Head of caudate nucleus (tissue), 42 donors: ENCODE measurements at regions not wholly inside any gene's neighbourhood (a gene's known extent, or its start where the extent isn't known, plus 50 kb on each side); places are given as distances from the start of the nearest gene placed in this dataset.

Source experiments
- DNase-seq, 42 donors: peaks; one replicate each; pipeline versions ENCODE4 v3.0.0 to v3.0.0-alpha.2; 2020 to 2021; ENCODE audit warnings: mixed read lengths in 7 of 42
- intact Hi-C: fragments of 100-400 bp; cut with DNase I; formaldehyde crosslinking; loops from one replicate; pipeline ENCODE4 v1.15.0; 2022

DNA sequence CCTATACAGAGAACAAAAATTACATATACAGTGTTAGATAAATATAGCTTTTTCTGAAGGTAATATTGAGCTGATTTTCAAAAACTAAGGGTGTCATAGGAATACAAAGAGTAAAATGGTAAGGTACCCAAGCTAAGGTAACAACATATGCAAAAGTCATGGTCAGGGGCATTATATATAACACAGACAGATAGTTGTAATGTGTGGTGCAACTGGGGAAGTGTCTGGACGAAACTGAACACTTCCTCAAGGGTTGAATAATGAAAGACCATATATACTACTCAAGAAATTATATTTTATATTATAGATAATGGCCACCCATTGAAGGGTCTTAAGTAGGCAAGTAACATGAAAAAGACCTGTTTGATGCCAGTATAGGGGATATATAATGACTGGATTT is 262.1 kb upstream of the CXXC4 start:
- DNase-seq = no peak
- intact Hi-C loops = no loop called here

DNA sequence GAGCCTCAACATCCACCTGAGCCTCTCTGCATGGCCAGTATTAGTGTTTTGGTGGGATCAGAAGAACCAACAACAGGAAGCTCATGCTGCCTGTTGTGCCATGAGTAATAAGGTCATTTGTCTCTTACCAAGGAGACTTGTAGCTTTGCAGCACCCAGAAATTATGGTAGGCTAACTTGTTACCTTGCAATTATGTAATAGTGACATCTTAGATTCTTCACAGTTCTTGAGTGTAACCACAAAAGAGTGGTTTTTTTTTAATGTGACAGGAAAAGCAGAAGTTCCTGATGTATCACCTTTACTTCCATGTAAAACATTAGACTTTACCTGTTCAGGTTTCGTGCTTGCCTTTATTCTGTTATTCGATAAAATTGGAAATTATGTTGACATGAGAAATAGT is 263.9 kb upstream of the CXXC4 start:
- intact Hi-C loops = no loop called here
- no peak for DNase-seq

DNA sequence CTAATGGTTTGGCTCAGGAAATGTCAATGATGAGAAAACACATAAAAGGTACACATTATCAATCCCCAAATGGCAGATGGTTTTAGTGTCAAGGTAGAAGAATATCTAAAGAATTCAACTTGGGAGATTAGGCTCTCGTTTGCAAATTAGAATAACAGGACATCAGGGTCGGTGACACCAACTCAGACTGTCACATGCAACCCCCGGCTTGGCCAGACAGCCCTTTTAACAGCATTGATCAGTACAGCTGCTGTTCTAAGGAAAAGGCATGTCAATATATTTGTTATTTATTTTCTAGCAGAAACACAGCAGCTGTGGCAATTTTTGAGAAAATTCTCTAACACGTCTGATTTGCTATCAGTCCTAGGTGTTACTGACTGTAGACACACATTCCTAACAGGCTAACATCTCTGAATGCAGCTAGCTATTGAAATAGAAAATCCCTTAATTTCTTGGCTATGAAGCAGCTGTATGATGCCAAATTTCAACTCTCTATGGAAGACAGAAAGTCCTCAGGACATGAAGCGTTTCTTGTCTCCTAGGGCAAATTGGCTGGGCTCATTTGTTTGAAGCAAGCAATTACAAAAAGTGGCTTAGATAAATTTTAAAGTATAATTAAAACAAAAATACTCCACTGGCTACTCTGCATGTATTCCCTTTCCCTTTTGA is 269.0 kb upstream of the CXXC4 start:
- DNase-seq = no peak
- intact Hi-C loops = no loop called here

DNA sequence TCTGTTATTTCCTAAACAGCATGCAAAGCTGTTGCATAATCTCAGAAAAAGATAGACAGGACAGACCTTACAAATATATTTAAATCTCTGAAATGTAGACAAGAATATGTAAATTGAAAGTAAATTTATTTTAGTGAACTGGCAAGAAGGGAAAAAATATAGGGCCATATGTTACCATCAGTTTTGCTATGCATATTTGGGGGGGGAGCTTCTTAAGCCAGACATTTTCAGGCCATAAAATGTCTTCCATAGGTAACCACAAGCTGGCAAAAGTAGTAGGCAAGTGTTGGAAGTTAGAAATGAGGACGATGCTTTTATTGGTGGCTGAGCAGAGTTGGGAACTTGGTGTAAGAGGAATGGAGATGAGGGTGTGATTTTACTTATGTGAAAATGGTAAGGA is 272.0 kb upstream of the CXXC4 start:
- no peak for DNase-seq
- intact Hi-C loops = no loop called here

DNA sequence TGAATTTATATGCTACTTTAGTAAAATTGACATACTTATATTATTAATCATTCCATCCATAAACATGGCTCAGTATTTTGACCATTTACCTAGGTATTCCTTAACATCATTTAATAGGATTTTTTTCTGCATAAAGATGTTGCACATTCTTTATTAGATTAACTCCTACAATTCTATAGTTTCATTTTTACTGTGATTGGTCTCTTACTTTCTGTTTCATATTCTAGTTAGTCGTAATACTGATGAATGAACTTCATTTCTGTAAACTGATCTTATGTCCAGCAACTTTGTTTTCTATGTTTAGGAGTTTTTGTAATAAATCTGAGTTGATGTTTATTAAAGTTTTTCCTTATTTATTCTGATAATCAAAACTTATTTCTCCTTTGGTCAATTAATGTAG is 278.2 kb upstream of the CXXC4 start:
- no peak for DNase-seq
- intact Hi-C loops = no loop called here

DNA sequence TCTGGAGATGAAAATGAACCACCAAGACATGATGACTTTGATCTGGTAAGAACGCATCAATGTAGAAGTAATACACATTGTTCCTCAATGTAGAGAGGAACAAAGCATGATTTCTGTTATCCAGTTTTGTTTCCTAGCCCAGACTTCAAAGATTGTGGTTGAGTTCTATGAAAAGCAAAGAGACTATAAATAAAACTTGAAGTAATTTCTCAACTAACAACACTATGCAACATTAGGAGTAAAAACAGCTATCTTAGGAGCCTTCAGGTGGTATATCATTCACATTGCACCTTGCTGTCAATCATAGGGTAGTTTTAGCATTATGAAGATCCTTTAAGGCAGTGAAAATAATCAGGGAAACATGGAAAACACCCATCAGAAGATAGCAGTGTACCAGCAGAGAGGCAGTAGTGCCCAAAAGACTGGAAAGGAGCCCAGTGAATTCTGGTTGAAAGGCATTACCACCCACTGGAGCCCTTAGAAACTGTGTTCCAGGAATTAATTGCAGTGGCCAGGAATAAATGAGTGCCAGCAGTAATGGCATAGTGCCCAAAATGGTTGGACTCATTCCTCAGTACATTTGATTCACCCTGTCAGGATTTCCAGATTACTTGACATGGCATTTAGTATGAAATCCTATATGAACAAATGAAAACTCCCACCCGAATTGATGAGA is 300.7 kb upstream of the CXXC4 start:
- DNase-seq = peak in 1 of 42 donors; percentile 2
- intact Hi-C loops = no loop called here

DNA sequence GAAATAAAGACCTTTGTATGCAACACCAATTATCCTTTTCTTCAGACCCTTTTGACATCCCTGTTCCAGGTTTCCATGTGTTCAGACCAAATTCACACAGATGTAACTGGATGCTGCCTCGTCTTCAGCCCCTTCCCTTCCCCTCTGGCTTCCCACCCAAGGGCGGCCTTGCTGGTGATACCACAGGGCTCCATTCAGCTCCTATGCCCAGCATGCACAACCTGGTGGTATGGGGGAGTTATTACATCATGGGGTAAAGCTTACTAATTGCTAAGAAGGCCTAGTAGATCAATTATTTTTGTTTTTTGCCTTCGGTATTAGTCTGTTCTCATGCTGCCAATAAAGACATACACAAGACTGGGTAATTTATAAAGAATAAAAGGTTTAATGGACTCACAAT is 317.0 kb upstream of the CXXC4 start:
- intact Hi-C loops = no loop called here

DNA sequence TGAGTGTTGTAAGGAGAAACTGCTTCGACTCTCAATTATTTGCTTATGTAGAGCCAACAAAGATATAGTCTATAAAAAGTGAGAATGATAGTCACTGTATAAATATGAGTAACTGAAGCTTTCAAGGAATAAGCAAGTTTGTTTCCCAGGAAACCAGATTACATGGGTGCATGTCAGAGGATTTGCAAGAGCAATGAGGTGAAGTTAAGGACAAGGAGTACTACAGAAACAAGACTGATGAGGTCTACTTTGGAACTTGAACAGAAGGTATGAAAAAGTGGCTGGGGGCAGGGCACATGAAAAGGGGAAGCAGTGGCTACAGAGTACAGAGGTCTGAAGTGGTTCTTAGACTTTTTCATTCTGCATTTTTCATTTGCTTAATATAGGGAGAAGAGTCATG is 321.0 kb upstream of the CXXC4 start:
- DNase-seq = no peak
- intact Hi-C loops = no loop called here

More for the DNA sequence above, 317.0 kb upstream of the CXXC4 start:
- no peak for DNase-seq

DNA sequence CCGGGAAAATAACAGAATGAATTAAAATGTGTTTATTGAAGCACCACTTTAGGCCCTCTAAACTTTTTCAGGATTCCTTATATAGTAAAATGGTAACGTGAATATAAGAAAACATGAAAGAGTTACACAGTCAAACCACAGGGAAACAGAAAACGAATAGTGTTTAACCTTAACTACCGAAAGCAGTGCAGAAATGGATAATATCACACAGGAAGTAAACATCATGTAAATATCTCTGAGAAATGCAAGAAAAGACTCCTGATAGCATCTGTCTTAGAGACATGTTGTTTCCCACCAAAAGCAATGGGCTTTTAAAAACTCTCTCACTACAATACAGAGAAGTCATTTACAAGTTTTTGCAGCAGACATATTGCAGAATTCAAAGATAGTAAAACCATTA is 323.9 kb upstream of the CXXC4 start:
- intact Hi-C loops = no loop called here
- no peak for DNase-seq

DNA sequence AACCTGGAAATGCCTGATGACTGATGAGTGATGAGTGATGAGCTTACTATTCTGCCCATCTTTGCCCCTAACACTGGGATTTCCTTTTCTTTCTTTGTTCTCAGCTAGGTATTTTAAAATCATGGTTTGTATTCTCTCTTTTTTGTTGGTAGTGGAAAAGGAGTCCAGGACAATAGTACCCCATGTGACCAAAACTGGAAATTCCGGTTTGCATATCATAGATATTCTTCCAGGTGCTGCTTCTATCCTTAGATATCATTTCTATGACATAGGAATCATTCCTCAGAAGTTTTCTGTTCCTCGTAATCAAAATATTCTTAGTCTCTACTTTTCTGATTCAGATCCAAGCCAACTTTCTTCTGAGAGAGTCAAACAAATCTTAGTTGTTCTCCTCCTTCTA is 320.5 kb upstream of the TET2 start:
- intact Hi-C loops = no loop called here

DNA sequence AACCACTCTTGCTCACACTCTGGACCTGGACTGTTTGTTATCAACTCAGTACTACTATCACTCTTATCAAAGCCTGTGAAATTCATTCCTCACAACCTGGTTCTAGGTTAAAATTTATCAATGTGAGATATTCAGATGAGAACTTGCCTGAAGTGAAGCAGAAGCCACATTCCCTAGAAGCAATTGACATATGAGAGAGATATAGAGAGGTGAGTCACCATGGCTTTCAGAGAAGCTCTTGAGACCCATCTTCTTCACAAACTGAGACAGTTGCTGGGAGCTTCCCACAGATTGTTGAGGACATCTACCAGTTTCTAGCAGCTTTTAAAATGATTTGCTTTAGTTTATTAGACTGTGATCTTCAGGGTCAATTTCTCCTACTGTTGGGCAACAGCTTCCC is 316.9 kb upstream of the TET2 start:
- DNase-seq = no peak
- intact Hi-C loops = no loop called here

More for the DNA sequence above, 320.5 kb upstream of the TET2 start:
- no peak for DNase-seq

DNA sequence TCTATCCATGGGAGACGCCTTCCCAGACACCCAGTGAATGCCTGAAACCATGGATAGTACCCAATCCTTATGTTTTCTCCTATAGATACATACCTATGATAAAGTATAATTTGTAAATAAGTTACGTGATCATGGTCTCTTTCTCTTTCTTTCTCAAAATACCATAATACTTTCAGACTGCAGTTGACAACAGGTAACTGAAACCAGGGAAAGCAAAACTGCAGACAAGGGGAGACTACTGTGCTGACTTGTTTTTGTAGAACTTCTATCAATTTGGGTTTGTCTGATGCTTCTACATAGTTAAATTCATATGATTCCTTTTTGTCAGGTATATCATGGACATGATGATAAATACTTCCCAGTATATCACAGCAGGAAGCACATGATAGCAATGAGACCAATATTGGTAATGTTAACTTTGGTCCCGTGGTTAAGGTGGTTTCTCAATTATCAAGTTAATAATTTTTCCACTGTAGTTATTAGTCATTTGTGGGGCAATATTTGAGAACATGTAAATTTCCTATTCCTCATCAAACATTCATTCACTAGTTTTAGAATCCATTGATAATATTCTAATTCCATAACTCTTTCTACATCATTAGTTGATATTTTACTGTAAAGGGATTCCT is 298.0 kb upstream of the TET2 start:
- intact Hi-C loops = no loop called here
- DNase-seq = no peak

DNA sequence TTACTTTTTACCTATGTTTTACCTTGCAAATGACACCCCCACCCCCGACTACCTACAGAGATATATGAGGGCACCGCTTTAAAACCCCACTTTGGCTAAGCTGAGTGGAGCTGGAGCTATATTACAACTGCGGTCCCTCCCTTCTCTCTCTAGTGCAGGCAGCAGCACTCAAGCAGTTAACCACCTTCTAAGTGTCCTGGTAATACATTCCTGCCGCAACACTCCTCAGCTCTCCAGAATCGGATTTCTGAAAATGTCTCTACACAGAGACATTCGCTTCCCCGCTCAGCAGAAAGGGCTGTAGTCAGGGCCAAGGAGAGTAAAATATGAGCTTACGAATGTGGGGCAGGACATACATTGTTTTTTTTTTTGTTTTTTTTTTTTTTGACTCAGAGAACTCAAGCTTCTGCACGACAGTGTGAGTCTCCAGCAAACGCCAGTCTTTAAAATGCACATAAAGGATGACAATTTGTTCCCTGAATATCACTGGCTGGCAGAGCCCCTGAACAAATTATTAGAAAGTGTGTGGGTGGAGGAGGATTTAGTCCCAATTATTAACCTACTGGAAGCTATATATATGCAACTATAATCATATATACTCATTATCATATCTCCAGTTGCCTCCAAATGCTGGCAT is 287.0 kb upstream of the TET2 start:
- DNase-seq = peak in 2 of 42 donors; percentile 2 to 8
- intact Hi-C loops = no loop called here

DNA sequence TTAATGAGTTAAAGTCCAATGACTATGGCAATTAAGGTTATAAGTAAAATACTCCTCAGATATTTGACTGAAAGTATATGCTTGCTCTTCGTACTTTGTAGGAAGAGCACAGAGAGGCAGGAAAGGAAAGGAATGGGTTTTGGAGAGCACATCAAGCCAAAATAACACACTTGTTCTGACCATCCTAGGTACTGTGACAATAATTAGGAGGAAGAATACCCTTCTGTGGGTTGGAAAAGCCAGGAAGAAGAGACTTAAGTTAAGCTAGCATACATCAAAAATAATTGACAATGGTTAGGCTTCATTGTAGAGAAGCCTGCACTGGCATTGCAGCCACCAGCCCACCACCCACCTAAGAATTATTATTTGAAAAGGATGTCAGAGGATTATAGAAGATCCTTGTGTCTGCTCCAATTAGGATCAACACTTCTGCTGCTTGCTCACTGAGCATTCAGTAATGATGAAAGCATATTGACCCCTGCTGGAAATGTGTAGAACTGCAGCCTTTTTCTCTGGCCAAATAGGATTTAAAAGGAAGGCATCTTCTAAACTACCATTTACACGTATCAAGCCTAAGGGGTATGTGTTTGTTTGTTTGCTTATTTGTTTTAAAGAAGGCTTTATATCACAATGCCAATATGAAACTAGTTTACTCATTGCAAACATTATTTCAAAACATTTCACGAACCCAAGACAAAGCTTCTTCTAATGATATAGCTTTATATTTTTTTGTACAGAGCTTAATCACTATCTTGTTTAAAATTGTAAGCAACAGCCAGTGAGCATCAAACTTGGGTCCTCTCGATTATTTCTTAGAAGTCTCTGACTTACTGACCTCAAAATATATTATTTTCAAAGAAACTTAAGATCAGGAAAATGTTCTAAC is 286.2 kb upstream of the TET2 start:
- intact Hi-C loops = no loop called here
- peak in 38 of 42 donors; percentile 4 to 92 (median 70) for DNase-seq

DNA sequence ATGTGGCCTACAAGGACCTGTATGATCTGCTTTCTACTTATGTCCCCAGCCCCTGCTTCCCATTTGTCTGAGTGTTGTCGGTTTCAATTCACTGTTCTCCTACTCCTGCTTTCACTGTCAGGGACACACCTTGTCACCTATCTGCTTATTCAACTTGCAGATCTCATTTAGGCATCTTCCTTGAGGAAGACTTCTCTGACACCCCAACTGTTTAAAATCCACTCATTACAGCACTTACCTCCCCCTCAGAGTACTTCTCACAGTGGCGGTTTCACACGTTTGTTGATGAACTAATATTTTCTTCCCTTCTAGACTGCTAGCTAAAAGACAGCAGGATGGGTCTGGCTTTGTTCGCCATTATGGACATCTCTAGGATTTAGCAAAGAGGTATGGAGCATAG is 279.9 kb upstream of the TET2 start:
- intact Hi-C loops = loop anchor here (5.0 kb wide), 1 partner anchor 850 kb away; no protein-coding TSS in a partner anchor
- DNase-seq = no peak

DNA sequence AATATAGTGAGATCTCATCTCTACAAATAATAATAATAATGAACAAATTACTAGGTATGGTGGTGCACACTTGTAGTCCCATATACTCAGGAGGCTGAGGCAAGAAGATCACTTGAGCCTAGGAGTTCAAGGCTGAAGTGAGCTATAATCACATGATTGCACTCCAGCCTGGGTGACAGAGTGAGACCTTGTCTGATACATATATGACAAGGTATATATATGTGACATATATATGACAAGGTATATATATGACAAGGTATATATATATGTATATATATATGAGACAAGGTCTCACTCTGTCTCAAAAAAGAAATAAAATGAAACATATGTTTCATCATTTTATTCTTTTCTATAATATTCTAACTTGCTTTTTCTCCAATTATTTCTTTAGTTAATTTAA is 278.1 kb upstream of the TET2 start:
- no peak for DNase-seq
- intact Hi-C loops = loop anchor here (5.0 kb wide), 1 partner anchor 851 kb away; no protein-coding TSS in a partner anchor

DNA sequence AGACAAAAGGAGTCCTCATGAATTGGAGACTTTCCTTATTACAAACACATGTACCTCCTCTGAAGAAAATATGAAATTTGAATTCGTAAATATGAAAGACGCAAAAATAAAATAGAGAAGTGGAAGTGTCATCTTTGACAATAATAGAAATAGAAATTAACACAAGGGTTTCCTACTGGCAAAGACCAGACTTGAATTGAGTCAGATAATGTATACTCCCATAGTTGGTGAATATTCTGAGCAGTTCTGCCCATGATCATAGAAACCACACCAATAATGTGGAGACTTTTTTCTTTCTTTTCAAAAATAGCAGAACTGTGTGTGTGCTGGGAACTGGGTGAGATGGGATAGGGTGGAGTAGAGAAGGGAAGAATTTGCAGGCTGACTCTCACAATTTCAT is 277.7 kb upstream of the TET2 start:
- DNase-seq = no peak
- intact Hi-C loops = loop anchor here (5.0 kb wide), 1 partner anchor 852 kb away; no protein-coding TSS in a partner anchor

DNA sequence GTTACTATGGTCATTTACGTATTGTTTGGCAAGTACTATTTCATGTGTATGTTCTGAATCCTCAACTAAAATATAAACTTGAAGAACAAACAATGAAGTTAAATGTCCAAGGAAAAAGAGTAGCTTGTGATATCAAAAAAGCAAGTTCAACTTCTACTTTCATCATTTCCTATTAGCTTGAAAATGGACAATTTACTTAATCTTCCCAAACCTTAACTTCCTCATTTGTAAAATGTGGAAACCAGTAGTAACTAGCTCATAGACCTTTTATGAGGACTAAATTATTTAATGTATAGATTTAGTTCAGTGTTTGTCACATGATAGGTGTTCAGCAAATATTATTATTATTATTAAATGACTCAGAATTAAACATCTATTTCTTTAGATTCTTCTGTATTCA is 276.8 kb upstream of the TET2 start:
- DNase-seq = no peak
- intact Hi-C loops = loop anchor here (5.0 kb wide), 1 partner anchor 853 kb away; no protein-coding TSS in a partner anchor
